Stimulated activated CD4-positive, alpha-beta T cell treated with anti-CD3 and anti-CD28 coated beads, Interleukin-2, amount 100 ng/mL, for 24 hours (primary cell): ENCODE measurements at regions not wholly inside any gene's neighbourhood (a gene's known extent, or its start where the extent isn't known, plus 50 kb on each side); places are given as distances from the start of the nearest gene placed in this dataset.
A peak's percentile ranks its signal among the peaks of the same experiment; 100 is the strongest.

Source experiments
- DNase-seq, 2 donors: peaks; one replicate each; pipeline ENCODE4 v3.0.0-alpha.2; 2020

- no peak for DNase-seq
Measured at GRCh38 chr1:147811273-147811672, 50.9 kb upstream of the GJA5 start.

DNA sequence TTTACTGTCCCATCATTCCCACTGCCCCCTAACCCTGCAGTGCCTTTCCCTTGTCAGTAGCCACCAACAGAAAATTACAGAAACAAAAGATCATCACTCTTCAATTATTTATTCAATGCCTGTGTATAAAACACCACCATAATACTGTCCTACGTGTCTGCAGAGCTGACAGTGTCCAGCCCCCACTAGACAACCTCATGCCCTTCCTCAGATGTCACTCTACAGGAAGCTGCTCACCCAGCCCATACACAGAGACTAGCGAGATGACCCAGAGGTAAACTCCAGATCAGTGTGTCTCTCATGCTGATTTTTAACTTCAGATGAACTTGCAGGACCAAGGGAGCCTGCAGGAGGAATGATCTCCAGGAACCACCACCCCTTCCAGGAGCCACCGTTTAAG lies 51.3 kb upstream of the GJA5 start:
- no peak for DNase-seq

DNA sequence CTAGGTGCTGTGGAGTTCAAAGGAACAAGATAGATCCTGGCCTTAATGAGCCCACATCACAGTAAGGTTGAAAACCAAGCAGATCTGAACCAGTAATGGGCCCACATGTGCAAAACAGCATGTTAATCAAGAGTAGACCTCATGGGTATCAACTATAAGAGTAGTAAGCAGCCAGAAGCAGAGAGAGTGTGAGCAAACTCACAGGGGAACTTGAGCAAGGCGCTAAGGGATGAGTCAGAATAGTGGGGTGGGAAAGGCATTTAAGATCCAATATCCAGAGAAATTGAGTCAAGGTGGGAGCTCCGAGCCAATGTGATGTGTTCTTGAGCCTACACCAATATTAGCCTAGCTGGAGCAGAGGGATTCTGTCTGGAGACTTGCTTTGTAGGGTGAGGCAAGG lies 52.4 kb upstream of the GJA5 start:
- DNase-seq, result no peak

- no peak for DNase-seq
Measured at GRCh38 chr1:147815503-147815902, 55.1 kb upstream of the GJA5 start.

DNA sequence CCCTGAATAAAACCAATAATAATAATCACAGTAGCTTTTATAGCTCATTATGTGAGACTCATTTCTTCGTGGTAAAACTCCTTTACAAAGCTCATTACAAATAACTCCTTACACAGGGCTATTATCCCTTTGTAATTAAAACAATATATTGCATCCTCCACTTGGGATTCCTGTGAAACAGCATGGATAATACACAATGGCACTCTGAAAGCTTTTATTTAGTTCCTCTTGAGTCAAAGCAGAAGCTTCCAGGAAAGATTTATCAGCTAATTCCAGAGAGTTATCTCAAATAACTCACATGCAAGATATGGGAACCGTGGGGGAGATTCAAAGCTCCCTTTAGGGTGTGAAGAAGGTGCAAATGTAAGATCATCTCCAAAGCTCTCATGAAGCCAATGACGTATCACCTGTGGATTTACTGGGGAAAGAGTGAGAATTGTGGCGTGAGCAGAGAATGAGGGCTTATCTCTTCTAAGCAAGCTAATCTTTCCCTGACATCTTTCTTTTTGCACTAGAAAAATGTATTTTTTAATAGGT lies 60.4 kb upstream of the GJA5 start:
- DNase-seq, result no peak

DNA sequence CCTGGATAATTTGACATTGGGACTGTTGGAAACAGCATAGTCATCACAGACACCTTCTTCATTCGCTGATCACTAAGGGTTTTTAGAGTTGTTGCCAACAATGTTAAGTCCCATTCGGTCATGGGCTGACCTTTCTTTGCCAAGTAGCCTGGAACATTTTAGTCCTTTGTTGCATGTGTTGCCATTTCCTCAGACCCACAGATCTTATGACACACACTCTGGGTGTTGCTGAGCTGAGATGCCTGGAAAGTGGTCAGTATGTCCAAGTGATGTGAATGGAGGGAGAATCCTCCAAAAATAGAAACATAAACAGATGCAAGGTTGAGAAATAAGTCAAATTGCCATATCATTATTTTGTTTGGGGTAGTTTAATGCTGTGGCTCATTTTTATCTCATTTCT lies 61.5 kb upstream of the GJA5 start:
- DNase-seq, result no peak

DNA sequence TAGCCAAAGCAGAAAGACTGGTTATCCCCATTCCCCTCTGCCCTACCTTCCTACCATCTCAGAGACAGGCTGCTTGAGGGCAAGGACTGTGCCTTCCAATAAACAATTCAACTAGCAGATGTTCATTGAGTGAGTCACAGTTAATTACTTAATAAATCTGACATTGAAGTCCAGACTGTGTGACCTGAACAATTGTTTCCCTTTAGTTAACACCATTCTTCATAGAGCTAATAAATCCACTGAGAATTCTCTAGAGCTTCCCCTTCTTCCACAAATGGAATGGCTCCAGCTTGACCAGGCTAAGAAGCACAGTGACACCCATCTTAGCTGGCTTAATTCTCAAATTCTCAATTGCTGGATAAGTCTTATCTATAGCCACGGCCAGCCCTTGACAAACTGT lies 61.9 kb upstream of the GJA5 start:
- DNase-seq, result no peak

- no peak for DNase-seq
Measured at GRCh38 chr1:147824001-147824400, 63.6 kb upstream of the GJA5 start.

DNA sequence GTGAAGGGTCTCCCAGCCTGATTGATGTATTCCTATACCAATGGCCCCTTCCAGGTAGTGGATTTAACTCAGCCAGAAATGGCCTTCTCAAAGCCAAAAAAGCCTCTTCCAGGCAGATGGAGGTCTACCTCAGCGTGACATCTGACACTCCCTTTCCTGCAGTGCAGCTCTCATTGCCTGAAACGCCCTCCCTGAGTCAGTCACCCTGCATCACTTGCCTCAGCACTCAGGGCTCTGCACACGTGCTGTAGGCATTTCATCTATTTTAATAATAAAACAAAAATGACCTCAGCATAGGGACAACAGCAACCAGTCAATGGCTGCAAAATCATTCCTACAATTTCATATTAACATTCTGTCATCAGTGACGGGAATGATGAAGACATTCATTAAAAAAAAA lies 64.4 kb upstream of the GJA5 start:
- DNase-seq, result no peak

DNA sequence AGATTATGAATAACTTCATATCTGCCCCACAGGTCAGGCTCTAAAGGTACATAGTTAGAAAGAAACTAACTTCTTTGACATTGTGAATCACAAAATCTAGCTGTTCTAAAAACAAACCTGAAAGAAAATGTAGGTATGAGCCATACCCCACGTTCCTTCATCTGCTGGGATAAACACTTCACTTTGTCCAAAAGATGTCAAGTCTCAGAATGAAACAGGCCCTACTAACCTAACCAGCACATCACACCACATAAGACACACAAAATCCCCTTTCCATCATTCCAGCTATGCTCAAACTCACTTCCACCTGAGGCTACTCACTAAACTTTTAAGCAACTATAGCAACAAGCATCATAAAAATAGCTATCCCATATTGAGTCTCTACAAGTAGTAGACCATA lies 65.2 kb upstream of the GJA5 start:
- no peak for DNase-seq

GRCh38 chr1:147826259-147826658 lies 65.9 kb upstream of the GJA5 start:
- DNase-seq, result no peak

GRCh38 chr1:147833231-147833860 lies 69.2 kb upstream of the GJA8 start:
- no peak for DNase-seq

- DNase-seq, result no peak
Measured at GRCh38 chr1:147834181-147834580, 68.4 kb upstream of the GJA8 start.

DNA sequence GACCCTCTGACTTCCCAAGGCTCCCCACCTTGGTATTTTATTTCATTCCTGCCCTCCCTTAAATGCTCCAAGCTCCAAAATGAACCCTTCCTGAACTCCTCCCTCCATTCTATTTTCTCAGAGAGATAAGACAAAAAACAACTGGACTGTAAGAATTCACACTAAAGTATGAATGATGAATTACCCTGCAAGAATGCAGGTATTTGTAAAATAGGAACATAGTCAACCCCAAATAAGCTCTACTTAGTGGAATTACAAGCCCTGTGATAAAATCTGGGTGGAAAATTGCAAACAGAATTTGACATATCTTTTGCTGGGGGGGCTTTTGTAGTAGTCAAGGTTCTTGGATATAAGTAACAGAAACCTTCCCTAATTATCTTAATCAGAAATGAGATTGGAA lies 67.8 kb upstream of the GJA8 start:
- DNase-seq, result no peak

- DNase-seq, result no peak
Measured at GRCh38 chr1:147837129-147837963, 65.2 kb upstream of the GJA8 start.

- DNase-seq, result no peak
Measured at GRCh38 chr1:147837964-147838292, 64.7 kb upstream of the GJA8 start.

DNA sequence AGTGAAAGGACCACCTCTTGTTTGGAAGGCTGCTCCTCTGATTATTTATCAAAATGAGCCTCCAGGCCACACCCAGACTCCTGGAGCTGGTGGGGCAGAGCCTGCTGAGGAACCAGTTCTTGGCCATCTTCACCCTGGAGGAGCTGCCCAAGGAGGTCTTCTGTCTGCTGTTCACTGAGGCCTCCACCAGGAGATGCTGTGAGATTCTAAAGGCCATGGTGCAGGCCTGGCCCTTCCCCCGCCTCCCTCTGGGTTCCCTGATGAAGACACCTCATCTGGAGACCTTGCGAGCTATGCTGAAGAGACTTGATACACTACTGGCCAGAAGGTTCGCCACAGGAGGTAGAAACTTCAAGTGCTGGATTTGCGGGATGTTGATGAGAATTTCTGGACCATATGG lies 61.7 kb upstream of the GJA8 start:
- DNase-seq, result peak in 1 of 2 donors; percentile 19

DNA sequence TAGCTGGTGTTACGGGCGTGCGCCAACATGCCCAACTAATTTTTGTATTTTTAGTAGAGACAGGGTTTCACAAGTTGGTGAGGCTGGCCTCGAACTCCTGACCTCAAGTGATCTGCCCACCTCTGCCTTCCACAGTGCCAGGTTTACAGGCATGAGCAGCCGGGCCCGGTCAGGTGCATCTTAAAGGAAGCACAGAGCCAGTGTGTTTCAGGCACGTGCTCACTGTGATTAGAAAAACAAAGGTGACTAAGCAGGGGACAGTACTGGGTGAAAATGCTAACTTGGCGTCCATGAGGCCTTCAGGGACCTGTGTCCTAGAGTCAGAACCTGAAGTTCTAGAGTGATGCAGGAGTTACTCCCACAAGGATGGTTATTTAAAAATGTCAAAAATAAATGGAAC lies 60.0 kb upstream of the GJA8 start:
- no peak for DNase-seq

DNA sequence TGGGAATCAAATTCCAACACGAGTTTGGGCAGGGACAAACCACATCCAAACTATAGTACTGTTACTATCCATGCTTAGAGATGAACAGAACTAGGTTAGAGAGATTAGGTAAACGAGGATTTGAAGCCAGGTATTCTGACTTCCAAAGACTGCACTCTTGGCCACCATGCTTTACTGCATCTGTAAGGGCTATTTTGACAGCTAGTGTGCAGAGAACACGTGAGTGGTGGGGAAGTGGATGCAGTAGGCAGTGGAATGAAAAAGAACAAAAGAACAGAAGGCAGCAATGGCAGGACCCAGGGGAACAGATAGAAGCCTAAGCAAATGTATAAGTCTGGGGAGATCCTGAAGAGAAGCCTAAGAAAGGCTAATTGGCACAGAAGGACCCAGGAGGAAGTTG lies 59.1 kb upstream of the GJA8 start:
- no peak for DNase-seq

DNA sequence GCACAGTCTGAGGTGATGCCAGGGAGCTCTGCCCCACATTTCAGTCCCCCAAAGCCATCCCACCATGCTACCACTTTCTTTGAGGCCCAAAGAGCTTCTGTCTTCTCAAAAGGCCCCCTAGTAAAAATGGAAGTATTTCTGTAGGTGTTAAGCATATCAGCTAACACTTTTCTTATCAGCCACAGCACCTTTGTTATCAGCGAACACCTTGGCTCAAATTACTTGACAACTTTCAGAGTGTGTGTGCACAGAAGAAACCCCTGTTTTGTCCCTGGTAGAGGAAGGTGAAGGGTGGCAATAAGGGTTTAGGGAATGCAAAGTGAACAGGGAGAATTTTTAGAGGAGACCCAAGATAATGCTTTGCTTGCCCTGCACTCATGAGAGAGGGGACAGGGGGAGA lies 54.8 kb upstream of the GJA8 start:
- no peak for DNase-seq

DNA sequence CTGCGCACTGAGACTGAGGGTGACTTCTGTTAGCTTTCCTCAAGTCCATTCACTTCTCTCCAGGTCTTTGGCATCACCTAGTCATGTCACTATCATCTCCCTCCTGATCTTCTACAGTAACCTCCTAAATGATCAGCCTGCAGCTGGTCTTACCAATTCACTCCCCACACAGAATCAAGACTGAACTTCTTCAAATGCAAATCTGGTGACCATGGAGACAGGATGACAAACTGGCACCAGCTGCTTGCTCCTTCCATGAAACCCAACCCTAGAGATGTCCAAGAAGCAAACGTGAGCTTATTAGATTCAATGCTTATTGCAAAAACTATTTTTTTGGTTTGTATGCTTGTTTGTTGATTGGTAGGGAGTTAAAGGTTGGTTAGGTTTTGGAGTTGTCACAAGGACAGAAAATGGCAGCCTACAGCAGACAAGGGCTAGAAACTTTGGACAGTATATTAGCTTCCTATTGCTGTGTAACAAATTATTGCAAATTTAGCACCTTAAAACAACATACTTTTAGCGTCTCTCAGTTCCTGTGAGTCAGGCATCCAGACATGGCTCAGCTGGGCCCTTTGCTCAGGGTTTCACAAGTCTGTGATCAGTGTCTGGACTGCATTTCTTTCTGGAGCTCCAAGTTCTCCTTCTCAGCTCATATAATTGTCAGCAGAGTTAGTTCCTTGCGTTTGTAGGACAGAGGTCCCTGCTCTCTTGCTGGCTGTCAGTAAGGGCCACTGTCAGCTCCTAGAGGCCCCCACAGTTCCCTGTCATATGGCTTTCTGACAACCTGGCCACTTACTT lies 53.3 kb upstream of the GJA8 start:
- no peak for DNase-seq

- no peak for DNase-seq
Measured at GRCh38 chr1:147850737-147851136, 51.9 kb upstream of the GJA8 start.

DNA sequence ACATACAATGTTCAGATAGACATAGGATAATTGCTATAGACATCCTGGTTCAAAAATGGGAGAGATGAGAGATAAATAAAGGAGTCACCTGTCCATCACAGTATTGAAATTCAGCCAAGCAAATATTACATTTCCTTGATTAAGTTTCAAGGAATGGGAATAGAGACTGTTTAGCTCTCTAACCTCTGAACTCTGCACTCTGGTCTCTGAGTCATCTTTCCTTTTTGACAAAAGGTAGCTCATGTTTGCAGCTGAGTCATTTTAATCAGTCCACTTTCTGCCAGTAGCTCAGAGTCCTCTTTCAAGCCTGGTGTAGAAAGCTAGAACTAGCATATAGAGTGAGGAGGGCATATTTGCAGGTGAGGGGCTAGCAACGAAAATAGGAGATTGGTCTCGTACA lies 51.4 kb upstream of the GJA8 start:
- no peak for DNase-seq

DNA sequence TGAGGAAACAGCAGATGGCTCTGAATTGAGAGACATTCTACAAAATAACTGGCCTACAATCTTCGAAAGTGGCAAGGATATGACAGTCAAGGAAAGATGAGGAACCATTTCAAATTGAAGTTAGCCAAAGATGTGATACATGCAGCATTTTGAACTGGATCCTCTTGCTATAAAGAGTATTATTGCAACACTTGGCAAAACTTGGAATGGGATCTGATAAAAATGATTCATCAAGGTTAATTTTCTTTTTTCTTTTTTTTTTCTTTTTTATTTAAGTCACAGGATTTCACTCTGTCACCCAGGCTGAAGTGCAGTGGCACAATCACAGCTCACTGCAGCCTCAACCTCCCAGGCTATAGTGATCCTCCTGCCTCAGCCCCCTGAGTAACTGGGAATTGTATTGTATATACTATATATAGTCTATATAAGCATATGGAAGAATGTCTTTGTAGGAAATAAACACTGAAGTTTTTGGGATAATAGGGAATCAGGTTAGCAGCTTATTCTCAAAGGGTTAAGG lies 49.8 kb upstream of the GJA8 start:
- DNase-seq, result no peak
